SK-N-MC (cell line): ENCODE measurements at regions not wholly inside any gene's neighbourhood (a gene's known extent, or its start where the extent isn't known, plus 50 kb on each side); places are given as distances from the start of the nearest gene placed in this dataset.

Source experiments
- EZH2 ChIP-seq: fragments of 200-600 bp; sonication (generic); IDR thresholded peaks from one replicate; pipeline ENCODE4 v1.6.1; 2017; ENCODE audit warnings: antibody characterized with exemption
- FOXP2 ChIP-seq: optimal IDR thresholded peaks from 2 replicates; pipeline ENCODE3; 2011; ENCODE audit warnings: mild to moderate bottlenecking, moderate library complexity; ENCODE audit not compliant: insufficient read depth; ENCODE audit errors: extremely low read length, control extremely low read depth
- POLR2AphosphoS5 ChIP-seq: IDR thresholded peaks from 2 replicates; pipeline ENCODE4 v1.6.1; 2012; ENCODE audit warnings: mild to moderate bottlenecking, low read depth, low read length, borderline replicate concordance

DNA sequence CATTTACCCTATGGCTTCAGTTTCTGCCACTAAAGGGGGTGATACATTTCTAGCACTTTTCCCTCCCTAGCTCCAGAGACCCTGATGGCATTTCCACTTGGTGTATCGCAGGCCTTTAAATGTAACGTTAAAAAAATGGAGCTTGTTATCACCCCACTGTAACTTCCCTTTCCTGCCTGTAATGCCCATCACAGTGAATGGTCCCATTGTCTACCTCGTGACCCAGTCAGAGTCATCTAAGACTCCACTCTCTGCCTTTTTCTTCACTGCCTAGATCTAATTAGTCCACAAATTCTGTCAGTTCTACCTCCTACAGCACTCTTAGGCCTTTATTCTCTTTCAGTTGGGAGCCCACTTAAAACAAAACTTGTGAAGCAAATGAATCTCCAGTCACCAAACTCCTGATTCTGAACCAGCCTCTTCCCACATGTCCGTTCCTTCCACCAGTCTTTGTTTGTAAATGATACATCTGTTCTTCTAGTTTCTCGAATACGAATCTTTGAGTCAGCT, 64.8 kb downstream of the NHLRC3 start:
- TF ChIP-seq EZH2 (no peak), POLR2AphosphoS5 (no peak), FOXP2 (no peak)
